ENCODE measurements at regions not wholly inside any gene's neighbourhood (a gene's known extent, or its start where the extent isn't known, plus 50 kb on each side); places are given as distances from the start of the nearest gene placed in this dataset.
"Not testable (repeated sequence)": the region's sequence is repeated elsewhere in the genome, so short reads cannot be mapped to it uniquely, and the experiment has no call there.

DNA sequence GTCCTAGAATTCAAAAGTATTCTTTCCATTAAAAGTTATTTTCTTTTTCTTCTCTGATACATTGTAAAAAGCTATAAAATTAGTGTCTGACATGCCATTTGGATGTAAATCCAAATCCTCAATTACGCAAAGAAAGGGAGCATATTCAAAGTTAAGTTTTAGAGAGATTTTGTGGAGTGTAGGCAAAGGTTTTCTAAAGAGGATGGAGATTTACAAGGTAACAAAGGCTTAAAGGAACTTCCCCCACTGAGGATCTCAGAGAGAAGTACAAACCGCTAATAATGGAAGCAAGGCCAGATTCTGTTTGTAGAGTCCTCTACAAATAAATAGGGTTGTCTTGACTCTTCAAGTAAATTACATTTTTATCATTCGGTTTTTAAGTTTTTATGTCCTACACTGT, 91.0 kb upstream of the MAPK10 start:
- no peaks in the 10 kb centered on the region for H3F3A ChIP-seq (ENCODE audit: insufficient read depth)
- H3K4me1 ChIP-seq (ENCODE audit: insufficient read depth) = peaks cover 7% of the 10 kb centered on the region; the same call in 1 of the 2 replicates
- WGBS, 2 experiments (ENCODE audit: low coverage in 1 of 2, low lambda C conversion rate in 2 of 2, missing lambda C conversion rate in 2 of 2) = 90 to 91% methylated on average over 3 of the region's 3 CpGs
- H3K9me2 ChIP-seq (ENCODE audit: insufficient read depth) = no peaks in the 10 kb centered on the region
- DNase-seq = no peak
- no peak for TF ChIP-seq EZH2 (IDR thresholded peaks at IDR 0.05; ENCODE audit: insufficient read depth, poor library complexity, severe bottlenecking)
- TF ChIP-seq EZH2phosphoT487 (IDR thresholded peaks at IDR 0.05; ENCODE audit: insufficient read depth, low read depth) = no peak
- H3K4me2 ChIP-seq (ENCODE audit: unreplicated experiment) = no peak overlapping the region
- no peaks in the 10 kb centered on the region for H3K9me3 ChIP-seq (ENCODE audit: low read depth)
- in situ Hi-C loops (cut with MboI) = no loop called here
- no peak overlapping the region for H2AFZ ChIP-seq
- H3K27me3 ChIP-seq (replicated peaks; ENCODE audit: insufficient read depth) = no peaks in the 10 kb centered on the region
- no peaks in the 10 kb centered on the region for H3K36me3 ChIP-seq (ENCODE audit: low read depth)
- no peak overlapping the region for H3K9ac ChIP-seq
- H3K79me2 ChIP-seq (ENCODE audit: insufficient read depth) = no peaks in the 10 kb centered on the region
- H4K20me1 ChIP-seq (ENCODE audit: insufficient read depth) = no peaks in the 10 kb centered on the region
- no peak overlapping the region for H3K27ac ChIP-seq
- no peak overlapping the region for H3K4me3 ChIP-seq

DNA sequence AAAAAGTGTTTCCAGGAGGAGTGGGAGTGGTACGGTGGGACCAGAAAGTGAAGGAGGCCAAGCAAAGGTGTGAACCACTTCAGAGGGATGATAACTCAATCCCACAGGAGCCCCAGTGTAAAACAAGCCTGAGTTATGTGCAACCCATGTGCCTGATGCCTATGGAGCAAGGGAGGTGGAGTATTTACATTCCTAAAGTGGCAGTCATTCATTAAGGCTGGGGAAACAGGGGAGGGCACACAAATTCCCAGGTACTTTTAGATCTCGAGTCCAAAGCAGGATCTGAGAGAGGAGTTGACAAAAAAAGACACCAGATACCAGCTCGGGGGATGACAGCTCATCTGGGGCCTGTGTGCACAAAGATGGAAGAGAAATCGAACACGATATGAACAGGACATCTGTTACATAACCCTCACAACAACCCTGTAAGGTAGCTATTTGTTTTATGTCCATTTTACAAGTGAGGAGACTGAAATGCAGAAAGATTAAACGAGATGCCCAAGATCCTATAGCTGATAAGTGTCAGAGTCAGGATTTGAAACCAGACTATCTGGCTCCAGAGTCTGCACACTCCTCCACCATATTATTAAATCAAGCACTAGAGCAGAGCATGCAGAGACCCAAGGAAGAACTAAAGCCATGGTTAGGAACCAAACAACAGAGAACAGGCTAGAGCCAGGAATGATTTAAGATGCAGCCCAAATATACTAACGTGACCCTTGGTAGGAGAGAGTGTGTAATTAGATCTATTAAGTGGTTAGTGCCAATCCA, 91.9 kb upstream of the MAPK10 start:
- Histone ChIP-seq H3K4me3 (no peak overlapping the region), H3K4me2 (ENCODE audit: unreplicated experiment) (no peak overlapping the region), H3K9ac (no peak overlapping the region), H3K27me3 (replicated peaks; ENCODE audit: insufficient read depth) (no peaks in the 10 kb centered on the region), H2AFZ (no peak overlapping the region), H3K27ac (no peak overlapping the region), H3K4me1 (ENCODE audit: insufficient read depth) (peaks cover 7% of the 10 kb centered on the region; the same call in 1 of the 2 replicates), H4K20me1 (ENCODE audit: insufficient read depth) (no peaks in the 10 kb centered on the region), H3K79me2 (ENCODE audit: insufficient read depth) (no peaks in the 10 kb centered on the region), H3F3A (ENCODE audit: insufficient read depth) (no peaks in the 10 kb centered on the region), H3K36me3 (ENCODE audit: low read depth) (no peaks in the 10 kb centered on the region), H3K9me2 (ENCODE audit: insufficient read depth) (no peaks in the 10 kb centered on the region), H3K9me3 (ENCODE audit: low read depth) (no peaks in the 10 kb centered on the region)
- no peak for TF ChIP-seq EZH2phosphoT487 (IDR thresholded peaks at IDR 0.05; ENCODE audit: insufficient read depth, low read depth)
- no peak for TF ChIP-seq EZH2 (IDR thresholded peaks at IDR 0.05; ENCODE audit: insufficient read depth, poor library complexity, severe bottlenecking)
- in situ Hi-C loops (cut with MboI) = no loop called here
- 48 to 50% methylated on average over 7 of the region's 7 CpGs for WGBS, 2 experiments (ENCODE audit: low coverage in 1 of 2, low lambda C conversion rate in 2 of 2, missing lambda C conversion rate in 2 of 2)
- peak; percentile 34 for DNase-seq

DNA sequence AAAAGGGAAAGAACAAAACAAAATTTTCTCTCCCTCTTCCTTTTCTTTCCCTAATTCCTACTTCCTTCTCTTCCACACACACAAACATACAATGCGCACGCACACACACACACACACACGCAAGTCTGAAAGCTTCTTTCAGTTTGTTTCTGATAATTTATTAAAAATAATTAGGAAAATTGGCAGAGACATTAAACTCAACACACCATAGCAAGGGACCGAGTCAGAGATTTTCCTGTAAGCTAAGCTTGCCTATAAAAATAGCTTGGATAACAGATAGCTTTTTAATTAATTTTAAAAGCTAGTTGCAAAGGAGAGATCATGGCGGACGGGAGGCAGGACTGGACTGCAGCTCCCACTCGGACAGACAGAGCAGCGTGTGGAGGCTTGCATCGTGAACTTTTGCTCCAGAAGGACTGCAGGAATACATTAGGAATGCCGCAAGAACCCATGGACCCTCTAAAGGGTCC, 92.6 kb upstream of the MAPK10 start:
- Histone ChIP-seq H3K36me3 (ENCODE audit: low read depth) (no peaks in the 10 kb centered on the region), H3K79me2 (ENCODE audit: insufficient read depth) (no peaks in the 10 kb centered on the region), H3K9me3 (ENCODE audit: low read depth) (no peaks in the 10 kb centered on the region), H3K27me3 (replicated peaks; ENCODE audit: insufficient read depth) (no peaks in the 10 kb centered on the region), H3K4me1 (ENCODE audit: insufficient read depth) (peaks cover 7% of the 10 kb centered on the region; the same call in 1 of the 2 replicates), H3F3A (ENCODE audit: insufficient read depth) (no peaks in the 10 kb centered on the region), H3K4me3 (no peak overlapping the region), H4K20me1 (ENCODE audit: insufficient read depth) (no peaks in the 10 kb centered on the region), H3K27ac (no peak overlapping the region), H3K9me2 (ENCODE audit: insufficient read depth) (no peaks in the 10 kb centered on the region), H3K9ac (no peak overlapping the region), H3K4me2 (ENCODE audit: unreplicated experiment) (no peak overlapping the region), H2AFZ (no peak overlapping the region)
- 79 to 88% methylated on average over 10 of the region's 10 CpGs for WGBS, 2 experiments (ENCODE audit: low coverage in 1 of 2, low lambda C conversion rate in 2 of 2, missing lambda C conversion rate in 2 of 2)
- no peak for DNase-seq
- in situ Hi-C loops (cut with MboI) = no loop called here
- TF ChIP-seq EZH2 (IDR thresholded peaks at IDR 0.05; ENCODE audit: insufficient read depth, poor library complexity, severe bottlenecking) (no peak), EZH2phosphoT487 (IDR thresholded peaks at IDR 0.05; ENCODE audit: insufficient read depth, low read depth) (no peak)

DNA sequence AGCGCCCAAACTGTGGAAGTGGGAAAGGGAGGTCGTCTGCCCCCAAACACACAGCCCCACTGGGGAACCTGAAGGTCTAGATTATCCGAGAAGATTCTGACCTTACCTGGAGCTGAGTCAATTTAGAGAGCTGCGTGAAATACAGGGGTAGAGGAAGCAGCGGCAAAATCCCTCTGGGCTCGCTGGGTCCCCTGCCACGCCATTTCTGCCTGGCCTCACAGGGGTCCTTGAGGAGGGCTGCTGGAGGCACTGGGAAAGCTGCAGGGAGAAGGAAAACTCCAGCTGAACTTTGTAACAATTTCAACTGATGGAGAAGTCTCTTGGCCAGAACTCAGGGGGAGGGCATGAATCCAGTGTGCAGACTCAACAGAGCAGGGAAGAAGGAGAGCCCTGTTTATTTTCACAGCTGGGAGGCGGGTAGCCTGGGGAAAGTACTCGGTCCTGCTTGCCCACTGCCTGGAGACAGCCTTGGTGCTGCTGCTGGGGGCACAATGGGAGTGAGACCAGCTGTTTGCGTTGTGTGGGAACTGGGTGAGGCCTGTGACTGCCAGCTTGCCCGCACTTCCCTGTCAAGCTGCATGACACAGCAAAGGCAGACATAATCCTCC, 93.2 kb upstream of the MAPK10 start:
- no peaks in the 10 kb centered on the region for H3K27me3 ChIP-seq (replicated peaks; ENCODE audit: insufficient read depth)
- H3K9me2 ChIP-seq (ENCODE audit: insufficient read depth) = no peaks in the 10 kb centered on the region
- WGBS, 2 experiments (ENCODE audit: low coverage in 1 of 2, low lambda C conversion rate in 2 of 2, missing lambda C conversion rate in 2 of 2) = 67 to 68% methylated on average over 11 of the region's 11 CpGs
- no peak overlapping the region for H3K27ac ChIP-seq
- no peak for TF ChIP-seq EZH2 (IDR thresholded peaks at IDR 0.05; ENCODE audit: insufficient read depth, poor library complexity, severe bottlenecking)
- no peak for TF ChIP-seq EZH2phosphoT487 (IDR thresholded peaks at IDR 0.05; ENCODE audit: insufficient read depth, low read depth)
- H4K20me1 ChIP-seq (ENCODE audit: insufficient read depth) = no peaks in the 10 kb centered on the region
- H3K4me2 ChIP-seq (ENCODE audit: unreplicated experiment) = no peak overlapping the region
- no peak overlapping the region for H2AFZ ChIP-seq
- DNase-seq = no peak
- no peaks in the 10 kb centered on the region for H3F3A ChIP-seq (ENCODE audit: insufficient read depth)
- H3K9me3 ChIP-seq (ENCODE audit: low read depth) = no peaks in the 10 kb centered on the region
- no peaks in the 10 kb centered on the region for H3K36me3 ChIP-seq (ENCODE audit: low read depth)
- H3K4me3 ChIP-seq = no peak overlapping the region
- in situ Hi-C loops (cut with MboI) = no loop called here
- peaks cover 7% of the 10 kb centered on the region; the same call in 1 of the 2 replicates for H3K4me1 ChIP-seq (ENCODE audit: insufficient read depth)
- no peak overlapping the region for H3K9ac ChIP-seq
- no peaks in the 10 kb centered on the region for H3K79me2 ChIP-seq (ENCODE audit: insufficient read depth)

DNA sequence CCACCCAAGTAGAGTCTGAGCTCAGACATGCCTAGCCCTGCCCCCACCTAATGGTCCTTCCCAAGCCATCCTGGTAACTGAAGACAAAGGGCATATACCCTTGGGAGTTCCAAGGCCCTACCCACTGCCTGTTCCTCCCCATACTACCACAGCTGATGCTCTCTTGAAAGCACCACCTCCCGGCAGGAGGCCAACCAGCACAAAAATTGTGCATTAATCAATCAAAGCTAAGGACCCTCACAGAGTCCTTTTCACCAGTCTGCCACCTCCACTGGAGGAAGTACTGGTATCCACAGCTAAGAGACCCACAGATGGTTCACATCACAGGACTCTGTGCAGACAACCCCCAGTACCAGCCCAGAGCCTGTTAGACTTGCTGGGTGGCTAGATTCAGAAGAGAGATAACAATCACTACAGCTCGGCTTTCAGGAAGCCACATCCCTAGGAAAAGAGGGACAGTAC, 93.8 kb upstream of the MAPK10 start:
- H2AFZ ChIP-seq; DNase-seq; H3K9ac ChIP-seq; H3K4me2 ChIP-seq (ENCODE audit: unreplicated experiment); H3K27me3 ChIP-seq (replicated peaks; ENCODE audit: insufficient read depth); H3K4me3 ChIP-seq; H4K20me1 ChIP-seq (ENCODE audit: insufficient read depth); H3K9me2 ChIP-seq (ENCODE audit: insufficient read depth); H3K36me3 ChIP-seq (ENCODE audit: low read depth); H3K9me3 ChIP-seq (ENCODE audit: low read depth); H3K4me1 ChIP-seq (ENCODE audit: insufficient read depth); H3F3A ChIP-seq (ENCODE audit: insufficient read depth); H3K27ac ChIP-seq; in situ Hi-C loops (cut with MboI); H3K79me2 ChIP-seq (ENCODE audit: insufficient read depth): not testable (repeated sequence)
- 47 to 49% methylated on average over 2 of the region's 2 CpGs for WGBS, 2 experiments (ENCODE audit: low coverage in 1 of 2, low lambda C conversion rate in 2 of 2, missing lambda C conversion rate in 2 of 2)
